ENCODE measurements at regions not wholly inside any gene's neighbourhood (a gene's known extent, or its start where the extent isn't known, plus 50 kb on each side); places are given as distances from the start of the nearest gene placed in this dataset.

- no peaks in the 10 kb centered on the region for H3K9me3 ChIP-seq
- 47% methylated on average over 5 of the region's 6 CpGs for WGBS
- H3K4me1 ChIP-seq, result no peaks in the 10 kb centered on the region
- no peak overlapping the region for H3K27ac ChIP-seq (replicated peaks in 1 of 4)
- no peak overlapping the region for H3K4me3 ChIP-seq
- DNase-seq (ENCODE audit: extremely low spot score), result no peak
- no peaks in the 10 kb centered on the region for H3K36me3 ChIP-seq
- no peak for TF ChIP-seq EP300 (IDR thresholded peaks at IDR 0.05)
- TF ChIP-seq POLR2A (IDR thresholded peaks at IDR 0.05; ENCODE audit: low read depth), result no peak
- TF ChIP-seq POLR2AphosphoS5 (IDR thresholded peaks at IDR 0.05), result no peak
- TF ChIP-seq CTCF (IDR thresholded peaks at IDR 0.05), result no peak
- H3K27me3 ChIP-seq, result no peaks in the 10 kb centered on the region
- intact Hi-C loops (cut with DNase I), result no loop called here
Measured at GRCh38 chr6:165899611-165900010, 236.6 kb upstream of the PDE10A start.

GRCh38 chr6:165895421-165896165 is 232.6 kb upstream of the PDE10A start:
- Histone ChIP-seq H3K4me1 (peaks cover 0 to under 1% (median under 1%) of the 10 kb centered on the region in 4 donors), H3K36me3 (no peaks in the 10 kb centered on the region), H3K4me3 (no peak overlapping the region), H3K27me3 (no peaks in the 10 kb centered on the region), H3K27ac (replicated peaks in 1 of 4) (no peak overlapping the region), H3K9me3 (no peaks in the 10 kb centered on the region)
- DNase-seq (ENCODE audit: extremely low spot score), result no peak
- 77% methylated on average over 10 of the region's 10 CpGs for WGBS
- TF ChIP-seq POLR2AphosphoS5 (IDR thresholded peaks at IDR 0.05) (no peak), EP300 (IDR thresholded peaks at IDR 0.05) (no peak), CTCF (IDR thresholded peaks at IDR 0.05) (no peak), POLR2A (IDR thresholded peaks at IDR 0.05; ENCODE audit: low read depth) (no peak)
- intact Hi-C loops (cut with DNase I), result no loop called here

- intact Hi-C loops (cut with DNase I), result no loop called here
- H3K4me1 ChIP-seq, result peaks cover 0 to 8% (median 6%) of the 10 kb centered on the region in 4 donors
- DNase-seq (ENCODE audit: extremely low spot score), result peak; percentile 26
- 71% methylated on average over 10 of the region's 10 CpGs for WGBS
- H3K4me3 ChIP-seq, result no peak overlapping the region
- H3K27ac ChIP-seq (replicated peaks in 1 of 4), result no peak overlapping the region
- no peaks in the 10 kb centered on the region for H3K36me3 ChIP-seq
- no peaks in the 10 kb centered on the region for H3K27me3 ChIP-seq
- no peaks in the 10 kb centered on the region for H3K9me3 ChIP-seq
- no peak for TF ChIP-seq EP300 (IDR thresholded peaks at IDR 0.05)
Measured at GRCh38 chr6:165894171-165894825, 231.3 kb upstream of the PDE10A start.

GRCh38 chr6:165893431-165893830 is 230.4 kb upstream of the PDE10A start:
- no peaks in the 10 kb centered on the region for H3K36me3 ChIP-seq
- no peaks in the 10 kb centered on the region for H3K27me3 ChIP-seq
- no peaks in the 10 kb centered on the region for H3K9me3 ChIP-seq
- 74% methylated on average over 6 of the region's 6 CpGs for WGBS
- intact Hi-C loops (cut with DNase I), result no loop called here
- no peak overlapping the region for H3K4me3 ChIP-seq
- peak; percentile 72 for DNase-seq (ENCODE audit: extremely low spot score)
- H3K4me1 ChIP-seq, result peaks cover 0 to 8% (median 6%) of the 10 kb centered on the region in 4 donors
- TF ChIP-seq CTCF (IDR thresholded peaks at IDR 0.05) (no peak), POLR2AphosphoS5 (IDR thresholded peaks at IDR 0.05) (no peak), POLR2A (IDR thresholded peaks at IDR 0.05; ENCODE audit: low read depth) (no peak), EP300 (IDR thresholded peaks at IDR 0.05) (no peak)
- H3K27ac ChIP-seq (replicated peaks in 1 of 4), result no peak overlapping the region

GRCh38 chr6:165891320-165891719 is 228.3 kb upstream of the PDE10A start:
- TF ChIP-seq EP300 (IDR thresholded peaks at IDR 0.05) (no peak), CTCF (IDR thresholded peaks at IDR 0.05) (no peak), POLR2AphosphoS5 (IDR thresholded peaks at IDR 0.05) (no peak), POLR2A (IDR thresholded peaks at IDR 0.05; ENCODE audit: low read depth) (no peak)
- DNase-seq (ENCODE audit: extremely low spot score), result peak; percentile 66
- H3K4me3 ChIP-seq, result no peak overlapping the region
- no peak overlapping the region for H3K27ac ChIP-seq (replicated peaks in 1 of 4)
- no peaks in the 10 kb centered on the region for H3K27me3 ChIP-seq
- WGBS, result 93% methylated on average over 3 of the region's 5 CpGs
- intact Hi-C loops (cut with DNase I), result no loop called here
- no peaks in the 10 kb centered on the region for H3K36me3 ChIP-seq
- peaks cover 0 to 4% (median 0%) of the 10 kb centered on the region in 4 donors for H3K9me3 ChIP-seq
- peaks cover 0 to 8% (median 6%) of the 10 kb centered on the region in 4 donors for H3K4me1 ChIP-seq

Measured in esophagus muscularis mucosa (tissue), 4 donors.